ENCODE measurements at regions not wholly inside any gene's neighbourhood (a gene's known extent, or its start where the extent isn't known, plus 50 kb on each side); places are given as distances from the start of the nearest gene placed in this dataset.

DNA sequence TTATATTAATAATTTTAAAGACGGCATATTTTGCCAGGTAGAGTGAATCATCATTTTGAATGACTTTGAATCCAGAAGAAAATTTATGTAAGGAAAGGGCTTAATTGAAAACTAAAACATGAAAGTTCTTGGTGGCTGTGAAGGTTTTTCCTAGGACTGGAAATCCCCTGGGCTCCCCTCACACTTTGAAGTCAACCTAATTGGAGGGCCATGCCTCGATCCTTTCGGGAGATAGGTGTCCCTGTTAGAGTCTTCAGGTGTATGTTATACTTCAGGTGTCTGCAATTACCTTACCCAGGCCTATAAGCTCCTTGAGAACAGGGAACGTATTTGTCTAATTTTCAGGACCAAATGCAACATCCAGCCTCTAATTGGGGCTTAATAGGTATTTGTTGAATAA lies 73.0 kb downstream of the ARL4C start (continued):
- TF ChIP-seq, protein P1, sequence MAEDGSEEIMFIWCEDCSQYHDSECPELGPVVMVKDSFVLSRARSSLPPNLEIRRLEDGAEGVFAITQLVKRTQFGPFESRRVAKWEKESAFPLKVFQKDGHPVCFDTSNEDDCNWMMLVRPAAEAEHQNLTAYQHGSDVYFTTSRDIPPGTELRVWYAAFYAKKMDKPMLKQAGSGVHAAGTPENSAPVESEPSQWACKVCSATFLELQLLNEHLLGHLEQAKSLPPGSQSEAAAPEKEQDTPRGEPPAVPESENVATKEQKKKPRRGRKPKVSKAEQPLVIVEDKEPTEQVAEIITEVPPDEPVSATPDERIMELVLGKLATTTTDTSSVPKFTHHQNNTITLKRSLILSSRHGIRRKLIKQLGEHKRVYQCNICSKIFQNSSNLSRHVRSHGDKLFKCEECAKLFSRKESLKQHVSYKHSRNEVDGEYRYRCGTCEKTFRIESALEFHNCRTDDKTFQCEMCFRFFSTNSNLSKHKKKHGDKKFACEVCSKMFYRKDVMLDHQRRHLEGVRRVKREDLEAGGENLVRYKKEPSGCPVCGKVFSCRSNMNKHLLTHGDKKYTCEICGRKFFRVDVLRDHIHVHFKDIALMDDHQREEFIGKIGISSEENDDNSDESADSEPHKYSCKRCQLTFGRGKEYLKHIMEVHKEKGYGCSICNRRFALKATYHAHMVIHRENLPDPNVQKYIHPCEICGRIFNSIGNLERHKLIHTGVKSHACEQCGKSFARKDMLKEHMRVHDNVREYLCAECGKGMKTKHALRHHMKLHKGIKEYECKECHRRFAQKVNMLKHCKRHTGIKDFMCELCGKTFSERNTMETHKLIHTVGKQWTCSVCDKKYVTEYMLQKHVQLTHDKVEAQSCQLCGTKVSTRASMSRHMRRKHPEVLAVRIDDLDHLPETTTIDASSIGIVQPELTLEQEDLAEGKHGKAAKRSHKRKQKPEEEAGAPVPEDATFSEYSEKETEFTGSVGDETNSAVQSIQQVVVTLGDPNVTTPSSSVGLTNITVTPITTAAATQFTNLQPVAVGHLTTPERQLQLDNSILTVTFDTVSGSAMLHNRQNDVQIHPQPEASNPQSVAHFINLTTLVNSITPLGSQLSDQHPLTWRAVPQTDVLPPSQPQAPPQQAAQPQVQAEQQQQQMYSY (CRISPR knock-in tag; IDR thresholded peaks at IDR 0.05), result no peak
- TF ChIP-seq ZFP1 (CRISPR knock-in tag; IDR thresholded peaks at IDR 0.05) (no peak), ZMAT3 (CRISPR knock-in tag; conservative IDR thresholded peaks at IDR 0.05) (no peak), MEIS2 (CRISPR knock-in tag; IDR thresholded peaks at IDR 0.05) (no peak)
- TF ChIP-seq, protein P2, sequence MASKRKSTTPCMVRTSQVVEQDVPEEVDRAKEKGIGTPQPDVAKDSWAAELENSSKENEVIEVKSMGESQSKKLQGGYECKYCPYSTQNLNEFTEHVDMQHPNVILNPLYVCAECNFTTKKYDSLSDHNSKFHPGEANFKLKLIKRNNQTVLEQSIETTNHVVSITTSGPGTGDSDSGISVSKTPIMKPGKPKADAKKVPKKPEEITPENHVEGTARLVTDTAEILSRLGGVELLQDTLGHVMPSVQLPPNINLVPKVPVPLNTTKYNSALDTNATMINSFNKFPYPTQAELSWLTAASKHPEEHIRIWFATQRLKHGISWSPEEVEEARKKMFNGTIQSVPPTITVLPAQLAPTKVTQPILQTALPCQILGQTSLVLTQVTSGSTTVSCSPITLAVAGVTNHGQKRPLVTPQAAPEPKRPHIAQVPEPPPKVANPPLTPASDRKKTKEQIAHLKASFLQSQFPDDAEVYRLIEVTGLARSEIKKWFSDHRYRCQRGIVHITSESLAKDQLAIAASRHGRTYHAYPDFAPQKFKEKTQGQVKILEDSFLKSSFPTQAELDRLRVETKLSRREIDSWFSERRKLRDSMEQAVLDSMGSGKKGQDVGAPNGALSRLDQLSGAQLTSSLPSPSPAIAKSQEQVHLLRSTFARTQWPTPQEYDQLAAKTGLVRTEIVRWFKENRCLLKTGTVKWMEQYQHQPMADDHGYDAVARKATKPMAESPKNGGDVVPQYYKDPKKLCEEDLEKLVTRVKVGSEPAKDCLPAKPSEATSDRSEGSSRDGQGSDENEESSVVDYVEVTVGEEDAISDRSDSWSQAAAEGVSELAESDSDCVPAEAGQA (IDR thresholded peaks at IDR 0.05; ENCODE audit: low read depth), result no peak
- TF ChIP-seq, protein P2 (CRISPR knock-in tag; IDR thresholded peaks at IDR 0.05; ENCODE audit: borderline replicate concordance), result no peak

All from HepG2 (cell line).